AML-193 (cell line): ENCODE measurements at regions not wholly inside any gene's neighbourhood (a gene's known extent, or its start where the extent isn't known, plus 50 kb on each side); places are given as distances from the start of the nearest gene placed in this dataset.
"Not testable (repeated sequence)": the region's sequence is repeated elsewhere in the genome, so short reads cannot be mapped to it uniquely, and the experiment has no call there.

Experiments used
- DNase-seq, 2 experiments: peaks; one replicate each; lab custom pipeline; 2025; lab: John Stamatoyannopoulos, UW

- DNase-seq: no peak
Measured at GRCh38 chr16:14002416-14002990, 68.6 kb upstream of the MRTFB start.

DNA sequence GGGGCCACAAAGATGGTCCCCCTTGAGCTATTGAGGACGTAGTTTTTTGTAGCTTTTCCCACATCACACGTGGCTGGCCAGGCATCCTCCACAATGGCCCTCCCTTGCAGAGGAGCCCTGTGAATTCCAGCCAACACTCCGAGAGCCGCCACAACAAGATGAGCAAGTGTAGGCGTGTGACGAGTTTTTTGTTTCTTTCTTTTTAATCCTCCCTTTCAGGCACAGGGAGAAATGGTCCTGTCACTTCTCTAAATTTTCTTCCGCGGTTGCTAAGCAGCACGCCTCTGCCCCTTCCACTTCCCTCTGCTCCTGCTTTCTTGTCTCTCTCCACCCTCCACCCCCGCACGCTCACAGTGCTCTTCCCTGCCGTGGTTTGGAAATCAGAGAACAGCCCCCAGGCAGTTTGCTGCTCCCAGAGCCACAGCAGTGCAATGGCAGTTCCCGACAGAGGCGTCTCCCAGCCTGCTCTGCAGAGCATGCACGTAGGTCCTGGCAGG lies 68.0 kb upstream of the MRTFB start:
- peak; percentile 12 to 28 for DNase-seq

GRCh38 chr16:14004031-14004728 lies 66.9 kb upstream of the MRTFB start:
- DNase-seq: no peak

DNA sequence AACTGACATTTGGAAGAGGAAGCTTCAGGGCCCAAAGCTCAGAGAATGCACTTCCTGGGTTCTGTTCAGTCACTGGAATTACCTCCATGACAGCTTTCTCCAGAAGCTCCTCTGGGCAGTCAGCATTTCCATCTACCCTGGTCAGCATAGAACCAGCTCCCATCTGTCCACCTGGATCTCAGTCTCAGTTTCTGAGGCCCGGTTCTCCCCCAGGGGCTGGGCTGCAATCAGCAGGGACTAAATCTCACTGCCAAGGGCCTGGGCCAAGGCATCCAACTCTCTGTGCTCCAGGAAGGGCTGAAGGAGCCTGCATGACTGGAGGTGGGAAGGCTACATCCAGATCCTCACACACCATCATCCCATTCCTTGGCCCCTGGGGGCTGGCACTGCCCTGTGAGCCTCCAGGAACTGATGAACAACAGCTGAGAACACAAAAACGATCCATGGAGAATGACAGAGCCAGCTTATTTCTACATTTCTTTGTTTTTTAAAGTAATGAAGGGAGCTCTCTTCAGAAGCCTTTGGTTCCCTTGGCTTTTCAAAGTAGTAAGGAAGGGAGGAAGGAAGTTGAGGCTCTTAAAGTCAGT lies 66.3 kb upstream of the MRTFB start:
- no peak for DNase-seq

- DNase-seq: no peak
Measured at GRCh38 chr16:14005335-14005734, 65.8 kb upstream of the MRTFB start.

- DNase-seq: no peak
Measured at GRCh38 chr16:14007450-14007849, 63.7 kb upstream of the MRTFB start.

GRCh38 chr16:14011001-14011400 lies 60.1 kb upstream of the MRTFB start:
- DNase-seq: no peak

DNA sequence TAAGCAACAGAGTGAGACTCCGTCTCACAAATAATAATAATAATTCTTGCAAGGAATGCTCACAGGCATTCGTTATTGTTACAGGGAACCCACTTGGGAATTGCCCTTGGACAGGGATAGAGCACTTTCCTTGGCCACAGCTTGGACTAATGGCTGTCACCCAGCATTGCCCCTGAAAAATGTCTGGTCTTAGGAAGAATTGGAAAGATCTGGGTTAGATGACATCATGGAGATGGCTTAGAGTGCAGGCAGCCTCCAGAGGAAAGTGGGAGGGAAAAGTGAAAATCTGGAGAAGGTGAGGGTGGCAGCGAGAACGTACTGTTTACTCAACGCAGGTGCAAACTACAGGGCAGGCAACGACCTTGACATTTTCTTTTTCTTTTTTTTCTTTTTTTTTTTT lies 59.3 kb upstream of the MRTFB start:
- DNase-seq: no peak

DNA sequence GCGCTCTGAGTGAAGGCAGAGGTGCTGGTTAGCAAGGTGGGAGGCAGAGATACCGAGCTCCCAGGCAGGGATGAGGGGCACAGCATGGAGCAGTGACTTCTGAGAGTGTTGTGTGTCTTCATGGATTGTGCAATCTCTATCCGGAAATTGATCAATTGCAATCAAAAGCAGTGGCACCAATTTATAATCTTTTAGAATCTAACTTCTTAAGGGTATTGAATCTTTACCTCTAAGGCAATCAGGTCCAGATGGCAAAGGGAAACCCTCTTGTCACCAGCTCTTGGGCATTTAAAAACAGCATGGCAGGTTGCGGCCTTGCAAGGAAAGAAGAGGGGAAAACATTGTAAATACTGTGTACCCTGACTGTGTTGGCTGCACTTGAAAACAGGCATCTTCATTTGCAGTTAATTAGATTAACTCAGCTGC lies 58.0 kb upstream of the MRTFB start:
- no peak for DNase-seq

DNA sequence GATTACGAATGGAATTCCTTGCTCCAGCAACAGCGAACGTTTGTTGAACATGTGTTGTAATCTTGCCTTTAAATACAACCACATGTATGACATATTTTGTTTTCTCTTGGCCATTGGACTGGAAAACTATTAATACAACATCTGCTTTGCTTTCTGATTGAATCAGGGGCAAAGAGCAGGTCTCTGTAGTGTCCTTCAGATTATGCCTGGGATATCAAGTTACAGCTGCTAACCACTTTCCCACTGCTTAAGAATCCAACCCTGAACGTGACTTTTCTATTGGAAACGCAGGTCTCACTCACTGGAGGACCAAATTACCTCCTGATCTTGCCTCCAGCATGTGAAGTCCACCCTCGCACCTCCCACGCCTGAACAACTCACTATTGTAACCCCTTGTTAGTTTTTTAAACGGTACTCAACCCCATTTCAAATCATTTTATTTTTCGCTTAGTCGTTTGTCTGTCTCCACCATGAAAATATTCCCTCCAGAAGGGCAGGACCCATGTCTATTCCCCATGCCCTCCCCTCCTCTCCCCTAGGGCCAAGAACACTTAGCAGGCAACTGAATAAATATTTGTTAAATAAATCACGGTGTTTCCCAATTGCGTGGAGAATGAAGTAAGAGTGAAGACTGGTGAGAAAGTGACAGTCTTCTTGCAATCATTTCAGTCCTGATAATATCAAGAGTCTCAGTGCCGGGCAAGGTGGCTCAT lies 57.4 kb upstream of the MRTFB start:
- DNase-seq: no peak

GRCh38 chr16:14014284-14014625 lies 56.9 kb upstream of the MRTFB start:
- no peak for DNase-seq

- DNase-seq: no peak
Measured at GRCh38 chr16:14015033-14015432, 56.1 kb upstream of the MRTFB start.

DNA sequence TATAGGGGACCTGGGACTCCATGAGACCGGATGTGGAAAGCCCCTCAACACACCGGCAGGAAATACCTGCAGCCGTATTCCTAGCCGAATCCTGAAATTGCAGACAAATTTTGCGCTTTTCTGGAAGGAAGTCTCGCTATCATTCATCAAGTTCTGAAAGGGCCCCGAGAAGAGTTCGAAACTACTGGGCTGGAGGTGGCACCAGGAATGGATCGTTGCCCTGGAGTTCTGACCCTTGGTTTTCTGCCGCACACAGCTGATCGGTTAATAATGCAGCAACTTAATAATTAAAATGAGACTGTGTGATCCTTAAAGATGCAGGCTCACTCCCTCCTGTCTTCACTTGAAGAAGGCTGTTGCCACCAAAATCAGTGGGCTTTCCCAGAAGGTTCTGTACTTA lies 55.7 kb upstream of the MRTFB start:
- no peak for DNase-seq

DNA sequence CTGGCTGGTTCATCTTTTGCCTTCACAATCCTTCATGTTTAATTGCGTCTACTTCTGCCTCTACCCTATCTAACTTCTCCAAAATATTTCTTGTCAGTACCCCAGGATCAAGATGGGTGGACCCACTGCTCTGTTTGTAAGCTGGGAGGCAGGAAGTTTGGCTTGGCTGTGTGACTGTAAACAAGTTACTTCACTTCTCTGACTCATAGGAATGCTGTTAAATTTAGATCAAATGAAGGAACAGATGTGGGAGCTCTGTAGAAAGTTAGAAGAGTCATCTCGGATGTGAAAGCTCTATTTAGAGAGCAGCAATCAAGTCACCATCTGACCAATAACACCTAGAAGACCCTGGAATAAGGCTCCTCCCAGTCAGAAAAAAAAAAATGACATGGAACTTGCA lies 55.2 kb upstream of the MRTFB start:
- no peak for DNase-seq

GRCh38 chr16:14016362-14016761 lies 54.8 kb upstream of the MRTFB start:
- DNase-seq: not testable (repeated sequence)

- no peak for DNase-seq
Measured at GRCh38 chr16:14017886-14018285, 53.2 kb upstream of the MRTFB start.

DNA sequence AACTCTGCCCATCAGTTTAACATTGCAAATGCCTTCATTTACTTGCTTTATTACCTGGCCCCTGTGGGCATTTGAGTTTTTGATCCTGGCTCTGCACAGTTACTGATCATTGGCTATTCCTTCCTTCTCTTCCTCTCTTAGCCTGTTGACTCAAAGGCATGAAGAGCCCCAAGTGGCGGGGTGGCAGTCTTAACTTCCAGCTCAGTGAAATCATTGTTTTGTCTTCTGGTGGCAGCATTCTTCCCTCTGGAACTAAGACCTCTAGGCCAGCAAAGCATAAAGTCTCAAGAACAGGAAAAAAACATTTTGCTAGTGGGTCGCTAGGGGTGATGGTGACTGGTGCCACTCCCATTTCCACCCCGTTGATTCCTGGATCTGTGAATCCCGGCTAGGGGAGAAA lies 52.3 kb upstream of the MRTFB start:
- no peak for DNase-seq

DNA sequence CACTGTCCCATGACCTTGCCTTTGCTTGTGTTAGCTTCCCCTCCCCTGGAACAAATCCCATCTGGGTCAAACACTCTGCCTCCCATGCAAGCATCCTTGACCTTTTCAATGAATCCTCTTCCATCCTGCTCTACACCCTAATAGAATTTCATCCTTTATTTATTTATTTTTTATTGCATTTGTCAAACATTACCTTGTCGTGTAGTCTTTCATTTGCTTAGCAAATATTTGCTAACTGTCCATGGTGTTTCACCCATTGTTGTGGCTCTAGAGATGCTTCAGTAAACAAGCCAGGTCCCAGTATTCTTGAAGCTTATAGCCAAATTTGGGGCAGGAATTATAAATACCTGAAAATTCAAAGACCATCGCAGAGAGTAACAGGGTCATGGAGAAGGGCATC lies 51.0 kb upstream of the MRTFB start:
- DNase-seq: no peak
